Liver (tissue), 3 donors: ENCODE measurements at regions not wholly inside any gene's neighbourhood (a gene's known extent, or its start where the extent isn't known, plus 50 kb on each side); places are given as distances from the start of the nearest gene placed in this dataset.

Source experiments
- FOXA1 ChIP-seq: IDR thresholded peaks from 2 replicates; pipeline ENCODE4 v1.6.1; 2016; ENCODE audit warnings: antibody characterized with exemption
- GABPA ChIP-seq, 2 donors: IDR thresholded peaks in 1 of 2; conservative IDR thresholded peaks in 1 of 2; 2 replicates each; pipeline ENCODE4 v1.6.1; 2016; ENCODE audit warnings: antibody characterized with exemption in 2 of 2, mild to moderate bottlenecking in 1 of 2, moderate library complexity in 1 of 2
- SP1 ChIP-seq: IDR thresholded peaks from 2 replicates; pipeline ENCODE4 v1.6.1; 2018; ENCODE audit warnings: antibody characterized with exemption, mild to moderate bottlenecking
- TAF1 ChIP-seq: conservative IDR thresholded peaks from 2 replicates; pipeline ENCODE4 v1.6.1; 2016; ENCODE audit warnings: antibody characterized with exemption, mild to moderate bottlenecking
- YY1 ChIP-seq: IDR thresholded peaks from 2 replicates; pipeline ENCODE4 v1.6.1; 2016; ENCODE audit warnings: antibody characterized with exemption, mild to moderate bottlenecking
- TF ChIP-seq, protein P1 (sequence below): fragments of 150-350 bp; IDR thresholded peaks from 2 replicates; pipeline ENCODE4 v1.5.1; 2017; ENCODE audit warnings: improper control_type of control experiment, low read depth, low read length; ENCODE audit not compliant: missing input control
- TF ChIP-seq, protein P2 (sequence below): IDR thresholded peaks from 2 replicates; pipeline ENCODE4 v1.6.1; 2016; ENCODE audit warnings: antibody characterized with exemption
- donor health status: healthy.
- donor health status: healthy.

DNA sequence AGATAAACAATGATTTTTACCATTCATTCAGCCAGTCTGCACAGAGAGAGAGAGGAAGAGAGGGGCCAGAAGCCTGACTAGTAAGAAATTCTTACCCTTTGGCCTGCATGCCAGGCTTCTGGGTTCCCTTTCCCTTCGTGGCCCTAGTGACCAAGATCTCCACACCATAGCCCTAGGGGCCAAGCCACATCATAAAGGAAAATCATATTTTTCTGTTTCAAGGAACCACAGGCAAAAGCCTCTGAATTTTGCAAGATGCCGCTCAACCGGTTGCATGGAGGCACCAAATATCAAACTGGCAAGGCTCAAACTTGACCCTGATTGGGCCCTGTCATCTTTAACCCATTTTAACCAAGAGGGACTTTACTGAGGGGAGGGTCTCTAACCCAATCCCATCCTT lies 103.1 kb upstream of the SOX13 start:
- TF ChIP-seq, protein P1, sequence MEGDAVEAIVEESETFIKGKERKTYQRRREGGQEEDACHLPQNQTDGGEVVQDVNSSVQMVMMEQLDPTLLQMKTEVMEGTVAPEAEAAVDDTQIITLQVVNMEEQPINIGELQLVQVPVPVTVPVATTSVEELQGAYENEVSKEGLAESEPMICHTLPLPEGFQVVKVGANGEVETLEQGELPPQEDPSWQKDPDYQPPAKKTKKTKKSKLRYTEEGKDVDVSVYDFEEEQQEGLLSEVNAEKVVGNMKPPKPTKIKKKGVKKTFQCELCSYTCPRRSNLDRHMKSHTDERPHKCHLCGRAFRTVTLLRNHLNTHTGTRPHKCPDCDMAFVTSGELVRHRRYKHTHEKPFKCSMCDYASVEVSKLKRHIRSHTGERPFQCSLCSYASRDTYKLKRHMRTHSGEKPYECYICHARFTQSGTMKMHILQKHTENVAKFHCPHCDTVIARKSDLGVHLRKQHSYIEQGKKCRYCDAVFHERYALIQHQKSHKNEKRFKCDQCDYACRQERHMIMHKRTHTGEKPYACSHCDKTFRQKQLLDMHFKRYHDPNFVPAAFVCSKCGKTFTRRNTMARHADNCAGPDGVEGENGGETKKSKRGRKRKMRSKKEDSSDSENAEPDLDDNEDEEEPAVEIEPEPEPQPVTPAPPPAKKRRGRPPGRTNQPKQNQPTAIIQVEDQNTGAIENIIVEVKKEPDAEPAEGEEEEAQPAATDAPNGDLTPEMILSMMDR, result no peak
- TF ChIP-seq YY1 (no peak), SP1 (no peak), TAF1 (no peak), FOXA1 (no peak), GABPA (IDR thresholded peaks at IDR 0.05 in 1 of 2, conservative IDR thresholded peaks at IDR 0.05 in 1 of 2) (no peak)
- TF ChIP-seq, protein P2, sequence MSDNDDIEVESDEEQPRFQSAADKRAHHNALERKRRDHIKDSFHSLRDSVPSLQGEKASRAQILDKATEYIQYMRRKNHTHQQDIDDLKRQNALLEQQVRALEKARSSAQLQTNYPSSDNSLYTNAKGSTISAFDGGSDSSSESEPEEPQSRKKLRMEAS, result no peak
